HG03066 (cell line): ENCODE measurements at regions not wholly inside any gene's neighbourhood (a gene's known extent, or its start where the extent isn't known, plus 50 kb on each side); places are given as distances from the start of the nearest gene placed in this dataset.
"Not testable (repeated sequence)": the region's sequence is repeated elsewhere in the genome, so short reads cannot be mapped to it uniquely, and the experiment has no call there.

Source experiments
- ATAC-seq: cut with Tn5 transposase; IDR thresholded peaks from one replicate; pipeline ENCODE4 v1.9.1; 2021; ENCODE audit warnings: low read depth; ENCODE audit not compliant: unreplicated experiment

DNA sequence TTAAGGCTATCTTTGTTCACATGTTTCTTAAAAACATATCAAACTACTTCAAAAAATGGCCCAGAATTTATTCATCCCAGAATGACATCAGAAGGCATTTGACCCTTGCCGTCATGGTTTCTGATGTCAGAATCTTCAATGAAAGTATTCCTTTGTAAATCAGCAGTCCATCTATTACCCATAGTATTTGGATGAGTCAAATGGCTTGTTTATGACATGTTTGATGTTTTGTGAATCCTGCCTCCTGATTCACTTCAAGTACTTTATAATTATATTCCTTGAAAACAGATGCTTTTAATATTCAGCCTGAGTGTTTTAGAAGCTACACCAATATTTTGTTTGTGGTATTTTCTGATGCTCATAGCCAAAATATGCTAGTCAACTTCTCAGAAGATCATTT, 200.8 kb upstream of the MEF2C start:
- no peak for ATAC-seq

DNA sequence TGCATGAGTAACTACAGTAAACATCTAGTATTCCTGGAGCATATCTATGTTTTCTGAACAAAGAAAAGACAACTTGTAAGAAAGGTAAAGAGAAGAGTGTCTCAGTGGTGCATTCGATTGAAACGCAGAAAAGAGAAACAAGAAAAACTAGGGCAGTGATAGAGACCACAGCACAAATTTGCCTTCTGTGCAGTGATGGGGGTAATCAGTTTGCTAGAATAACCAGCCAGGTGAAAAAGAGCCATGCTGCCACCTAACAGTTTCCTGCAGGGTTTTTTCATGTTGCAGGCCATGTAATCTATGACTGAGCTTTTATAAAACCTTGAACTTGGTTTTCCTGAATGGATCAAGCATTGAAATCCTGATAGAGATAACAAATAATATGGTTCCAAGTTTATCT, 198.4 kb upstream of the MEF2C start:
- ATAC-seq, result peak; percentile 77

DNA sequence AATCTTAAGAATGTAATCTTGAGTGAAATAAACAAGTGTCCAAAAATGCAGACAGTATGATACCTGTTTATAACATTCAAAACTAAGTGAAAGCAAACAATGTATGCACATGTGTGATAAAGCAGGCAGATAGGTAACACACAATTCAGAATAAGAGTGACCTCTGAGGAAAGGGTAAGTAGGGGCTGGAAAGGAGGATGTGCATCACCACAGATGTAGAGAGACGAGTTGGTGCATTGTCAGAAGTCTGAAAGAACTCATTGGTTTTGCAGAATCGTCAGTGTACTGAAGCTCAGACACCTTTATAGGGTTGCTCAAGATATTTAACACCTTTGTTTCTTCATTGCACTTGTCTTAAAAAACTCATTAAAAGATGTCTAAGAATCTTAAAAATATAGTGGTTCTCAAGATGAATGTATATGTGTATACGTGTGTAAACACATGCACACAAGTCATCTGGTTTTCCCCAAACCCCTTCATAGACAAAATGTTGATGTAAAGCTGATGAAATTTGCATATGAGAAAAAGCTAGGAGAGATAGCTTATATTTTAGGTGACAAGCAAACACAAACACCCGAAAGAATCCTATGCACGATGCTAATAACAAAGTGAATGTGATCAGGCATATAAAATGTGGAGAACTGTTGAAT, 197.6 kb upstream of the MEF2C start:
- ATAC-seq, result no peak

DNA sequence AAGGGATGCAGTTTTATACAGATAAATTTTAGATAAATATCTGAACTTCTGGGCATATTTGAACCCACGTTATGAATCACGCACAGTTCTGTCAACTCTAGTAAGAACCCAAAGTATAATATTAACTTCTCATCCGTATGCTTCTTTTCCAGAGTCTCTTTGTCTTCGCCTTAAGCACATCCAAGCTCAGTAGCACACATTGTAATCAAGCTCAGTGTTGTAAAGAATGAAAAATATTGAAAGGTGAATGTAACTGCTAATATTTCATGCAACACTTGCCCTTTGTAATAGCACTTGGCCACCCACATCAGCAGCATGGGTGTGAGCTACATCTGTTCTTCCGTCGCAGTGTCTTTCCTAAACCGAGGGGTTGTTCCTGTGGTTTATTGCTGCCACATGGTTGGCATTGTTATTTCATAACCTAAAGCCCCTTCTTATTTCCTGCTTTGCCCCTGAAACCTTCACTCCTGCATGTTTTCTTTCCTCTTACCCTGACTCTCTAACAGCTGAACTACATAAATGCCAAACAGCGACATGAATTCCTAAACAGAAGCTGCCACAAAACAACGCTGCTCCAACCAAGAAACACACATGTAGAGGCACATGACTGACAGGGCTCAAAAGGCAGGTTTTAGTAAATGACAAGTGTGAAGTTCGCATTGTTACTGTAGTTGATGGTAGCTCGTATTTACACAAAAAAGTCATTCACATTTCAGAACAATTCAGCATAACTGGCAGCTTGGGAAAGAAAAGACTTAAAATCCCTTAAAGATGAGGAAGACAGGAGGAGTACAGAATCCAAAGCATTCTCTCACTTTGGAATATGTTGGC, 190.1 kb upstream of the MEF2C start:
- no peak for ATAC-seq

DNA sequence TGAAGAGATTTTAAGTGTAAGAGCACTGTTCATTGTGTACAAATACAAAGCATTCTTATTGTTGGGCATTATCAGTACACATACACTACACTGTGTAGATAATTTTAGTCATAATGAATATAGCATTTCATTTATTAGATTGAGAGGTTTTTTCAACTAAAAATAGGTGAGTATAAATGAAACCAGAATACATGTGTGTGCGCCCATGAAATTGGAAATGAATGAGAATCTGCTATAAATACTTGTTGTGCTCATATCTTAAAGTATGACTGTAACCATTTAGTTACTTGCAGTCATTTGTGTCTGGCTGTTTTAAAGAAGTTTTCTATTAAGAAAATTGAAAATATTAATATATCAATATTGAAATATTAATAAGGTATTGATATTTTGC, 189.0 kb upstream of the MEF2C start:
- peak; percentile 48 for ATAC-seq

DNA sequence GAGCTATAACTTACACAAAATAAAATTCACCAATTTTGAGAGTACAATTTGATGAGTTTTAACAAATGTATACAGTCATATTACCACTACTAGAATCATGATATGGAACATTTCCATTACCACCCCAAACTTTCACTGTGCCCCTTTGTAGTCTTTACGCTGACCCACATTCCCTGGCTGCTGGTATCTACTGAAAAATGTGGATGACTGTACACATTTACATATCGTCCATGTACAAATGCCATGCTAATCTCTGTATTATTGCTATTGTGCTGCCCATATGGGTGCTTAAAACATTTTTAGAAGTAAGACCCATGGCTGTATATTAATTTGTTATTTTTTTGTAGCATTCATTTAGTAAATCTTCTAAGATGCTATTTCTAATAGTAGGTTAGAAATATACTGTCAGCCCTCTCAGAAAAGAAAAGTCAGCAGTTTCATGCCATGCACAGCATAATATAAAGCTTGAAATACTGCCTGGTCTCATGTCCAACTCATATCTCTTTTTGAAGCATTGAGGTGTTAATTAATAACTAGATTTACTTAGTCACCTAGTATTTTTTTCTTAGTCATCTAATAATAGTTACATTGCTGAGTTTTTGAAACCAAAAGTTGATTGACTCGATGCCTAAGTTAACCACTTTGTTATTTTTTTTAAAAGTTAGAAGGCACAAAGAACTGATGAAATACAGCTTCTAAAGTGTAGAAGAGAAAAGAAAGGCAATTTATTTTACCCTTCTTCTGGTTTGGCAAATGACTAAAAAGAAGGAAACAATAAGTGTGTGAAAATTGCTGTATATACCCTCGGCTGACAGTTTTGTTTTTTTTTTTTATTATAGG, 188.3 kb upstream of the MEF2C start:
- peak; percentile 81 for ATAC-seq

DNA sequence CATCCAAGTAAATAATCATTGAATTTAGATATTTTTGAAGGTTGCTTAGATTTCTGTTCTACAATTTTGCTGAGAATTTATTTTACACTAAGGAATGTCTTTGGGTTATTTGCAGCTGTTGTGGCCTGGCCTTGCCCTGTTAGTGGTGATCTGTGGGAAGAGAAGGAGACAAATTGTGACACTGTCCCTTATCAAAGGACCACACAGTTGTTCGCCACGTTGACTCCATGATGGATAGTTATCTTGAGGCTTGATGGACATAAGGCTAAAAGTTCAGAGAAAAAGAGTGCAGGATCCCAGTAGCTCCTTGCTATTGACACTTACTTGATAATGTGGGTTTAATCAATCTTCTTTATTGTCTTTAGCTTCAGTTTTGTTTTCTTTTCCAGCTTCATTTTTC, 186.6 kb upstream of the MEF2C start:
- ATAC-seq, result no peak

DNA sequence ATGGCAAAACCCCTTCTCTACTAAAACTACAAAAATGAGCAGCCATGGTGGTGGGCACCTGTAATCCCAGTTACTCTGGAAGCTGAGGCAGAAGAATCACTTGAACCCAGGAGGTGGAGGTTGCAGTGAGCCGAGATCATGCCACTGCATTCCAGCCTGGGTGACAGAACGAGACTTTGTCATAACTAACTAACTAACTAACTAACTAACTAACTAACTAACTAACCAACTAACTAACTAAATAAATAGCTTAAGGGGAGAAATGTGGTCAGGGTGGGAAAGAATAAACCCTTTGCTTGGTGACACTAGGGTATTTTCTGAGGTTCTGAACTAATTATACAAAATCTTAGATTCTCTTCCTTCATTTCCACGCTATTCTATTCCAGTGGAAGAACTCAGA, 184.4 kb upstream of the MEF2C start:
- ATAC-seq, result no peak

DNA sequence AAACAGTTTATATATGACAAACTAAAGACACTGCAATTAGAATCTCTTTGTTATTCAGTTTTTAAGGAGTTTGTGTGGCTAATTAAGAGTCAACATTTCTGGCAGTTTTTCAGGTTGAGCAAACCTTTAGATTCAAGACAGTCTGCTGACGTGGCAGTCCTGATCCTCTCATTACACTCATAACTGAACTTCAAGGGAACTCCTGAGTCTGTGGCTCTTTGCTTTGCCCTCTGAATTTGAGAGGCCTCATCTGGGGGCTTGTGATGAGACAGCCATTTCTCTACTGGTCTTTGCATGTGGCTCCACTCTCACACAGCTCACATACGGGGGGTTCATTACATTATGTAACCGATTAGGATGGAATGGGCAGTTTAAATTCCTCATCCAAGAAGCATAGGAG, 182.9 kb upstream of the MEF2C start:
- ATAC-seq, result no peak

DNA sequence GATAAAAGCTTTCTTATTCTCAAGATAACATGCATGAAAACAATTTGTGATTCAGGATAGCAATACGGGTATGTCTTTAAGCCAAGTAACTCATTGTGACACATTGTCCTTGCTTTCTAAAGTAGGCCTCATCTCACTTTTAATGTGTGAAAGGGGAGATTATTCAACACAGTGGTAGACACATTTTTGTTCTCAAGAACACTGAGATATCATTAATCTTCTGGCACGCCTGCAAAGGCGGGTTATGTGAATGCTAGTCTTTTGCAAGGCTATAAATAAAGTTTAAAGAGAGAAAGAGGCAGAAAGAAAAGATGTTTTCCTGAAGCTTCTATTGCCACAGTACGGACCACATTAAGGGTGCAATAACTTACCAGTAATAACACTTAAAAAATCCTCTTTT, 181.8 kb upstream of the MEF2C start:
- no peak for ATAC-seq

DNA sequence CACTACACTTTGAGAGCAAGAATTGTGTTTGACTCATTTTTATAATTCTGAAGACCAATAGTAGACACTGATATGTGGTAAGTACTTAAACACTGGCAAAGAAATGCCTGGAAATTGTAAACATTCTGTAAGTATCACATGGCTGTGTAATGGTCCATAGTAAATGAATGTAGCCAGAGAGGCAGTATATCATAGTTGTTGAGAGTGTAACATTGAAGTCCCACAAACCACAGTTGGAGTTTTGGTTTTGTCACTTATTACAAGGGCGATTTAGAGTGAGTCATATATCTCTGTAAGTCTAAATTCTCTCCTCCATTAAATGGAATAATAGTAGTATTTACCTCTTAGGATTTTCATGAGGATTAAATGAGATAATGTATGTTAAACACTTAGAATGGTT, 181.1 kb upstream of the MEF2C start:
- ATAC-seq, result peak; percentile 62

DNA sequence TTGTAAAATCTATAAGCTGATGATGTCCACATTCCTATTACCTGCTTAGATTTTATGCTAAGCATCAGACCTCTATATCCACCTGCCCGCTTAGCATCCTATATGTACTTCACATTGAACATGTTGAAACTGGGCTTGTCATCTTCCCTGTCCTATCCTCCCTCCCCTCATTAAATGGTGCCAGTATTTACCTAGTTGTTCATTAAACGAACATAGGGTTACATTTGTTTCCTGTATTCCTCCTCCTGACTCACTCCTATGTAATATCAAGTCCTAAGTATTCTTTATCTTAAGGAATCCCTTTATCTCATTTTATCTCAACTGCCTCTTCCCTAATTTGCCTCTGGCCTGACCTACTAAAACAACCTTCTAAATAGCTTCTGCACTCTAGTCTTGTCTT, 177.8 kb upstream of the MEF2C start:
- ATAC-seq, result no peak

DNA sequence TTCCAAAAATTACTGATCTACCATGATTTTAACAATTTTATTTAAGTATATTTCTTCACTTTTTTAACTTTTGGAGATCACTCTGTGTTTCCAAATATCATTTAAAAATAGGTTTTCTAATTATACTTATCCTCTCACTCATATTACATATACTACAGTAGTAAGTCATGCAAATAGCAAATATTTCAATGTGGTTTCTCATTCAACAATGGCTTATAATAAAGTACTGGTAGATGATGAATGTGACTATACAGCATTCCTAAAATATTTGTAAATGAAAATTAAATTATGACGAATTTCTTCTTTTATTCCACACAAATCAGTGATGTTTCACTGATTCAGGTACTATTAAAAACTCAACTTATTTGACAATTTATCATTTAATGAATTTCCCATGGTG, 176.3 kb upstream of the MEF2C start:
- ATAC-seq, result no peak

DNA sequence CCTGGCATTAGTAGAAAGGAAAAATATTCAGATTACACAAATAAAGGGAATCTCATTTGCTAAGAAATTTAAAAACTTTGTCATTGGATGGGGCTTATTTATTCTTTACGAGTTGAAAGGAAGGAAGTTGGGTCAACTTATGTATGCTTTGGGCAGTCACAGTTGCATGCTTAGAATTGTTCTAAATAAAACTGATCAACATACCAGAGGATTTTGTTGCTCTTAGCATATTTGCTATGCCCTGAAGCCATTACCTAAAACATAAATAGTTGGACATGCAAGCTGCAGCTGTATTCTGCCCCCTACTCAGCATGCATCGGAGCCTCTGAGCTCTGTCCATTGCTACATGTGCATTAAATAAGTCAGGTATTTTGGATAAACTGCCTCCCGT, 172.7 kb upstream of the MEF2C start:
- no peak for ATAC-seq

DNA sequence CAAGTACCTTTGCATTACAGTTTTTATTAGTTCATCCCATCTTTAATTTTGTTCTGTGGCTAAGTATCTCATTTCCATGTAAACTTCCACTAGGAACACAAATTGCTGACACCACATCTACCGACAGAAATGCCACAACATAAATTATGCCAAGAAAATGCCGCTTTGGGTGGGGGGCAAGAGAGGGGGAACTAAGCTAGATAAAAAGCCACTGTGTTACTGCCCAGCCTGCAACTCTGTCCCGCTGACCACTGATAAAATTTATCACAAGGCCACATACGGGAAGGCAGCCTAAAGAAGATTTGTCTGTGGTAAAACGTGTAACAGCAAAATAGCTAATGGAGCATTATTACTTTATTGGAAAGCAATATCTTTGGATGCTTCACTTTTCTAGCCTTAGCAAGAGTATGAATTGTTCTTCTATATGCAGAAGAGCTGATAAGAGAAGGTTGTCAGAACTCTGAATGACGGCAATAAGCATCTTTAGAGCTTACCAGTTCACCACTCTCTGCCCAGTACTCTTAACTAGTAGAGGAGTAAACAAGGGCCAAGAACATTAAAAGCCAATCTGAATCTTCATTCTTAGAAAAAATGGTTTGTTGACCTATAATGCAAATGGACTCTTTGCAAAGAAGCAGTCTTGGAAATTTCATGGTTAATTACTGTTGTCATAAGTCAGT, 172.2 kb upstream of the MEF2C start:
- ATAC-seq, result no peak

DNA sequence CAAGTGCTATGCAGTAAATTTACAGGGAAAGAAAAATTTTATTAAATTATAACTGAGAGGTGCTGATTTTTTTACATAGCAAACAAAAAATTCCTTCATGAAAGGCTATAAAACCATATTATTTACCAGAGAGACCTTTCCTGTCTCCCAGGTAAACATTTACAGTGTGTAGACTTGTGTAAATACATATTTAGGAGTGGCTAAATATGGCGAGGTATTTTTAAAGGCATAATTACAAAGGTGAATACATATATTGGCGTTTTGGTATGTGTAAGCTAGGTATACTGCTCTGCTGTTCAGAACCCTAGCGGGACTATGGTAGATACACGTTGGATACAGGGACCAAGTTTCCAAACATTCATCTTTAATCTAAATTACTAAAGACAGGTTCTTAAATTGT, 170.6 kb upstream of the MEF2C start:
- ATAC-seq, result no peak

DNA sequence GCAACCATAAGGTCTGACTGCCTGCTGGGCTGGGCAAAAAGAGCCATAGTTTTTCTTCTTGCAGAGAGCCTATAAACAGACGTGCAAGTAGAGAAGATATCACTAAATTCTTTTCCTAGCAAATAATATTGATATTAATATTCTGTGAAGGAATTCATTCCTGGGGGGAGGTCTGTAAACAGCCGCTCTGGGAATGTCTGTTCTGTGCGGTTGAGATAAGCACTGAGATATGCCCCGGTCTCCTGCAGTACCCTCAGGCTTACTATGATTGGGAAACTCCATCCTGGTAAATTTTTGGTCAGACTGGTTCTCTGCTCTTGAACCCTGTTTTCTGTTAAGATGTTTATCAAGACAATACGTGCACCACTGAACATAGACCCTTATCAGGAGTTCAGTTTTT, 167.1 kb upstream of the MEF2C start:
- not testable (repeated sequence) for ATAC-seq

DNA sequence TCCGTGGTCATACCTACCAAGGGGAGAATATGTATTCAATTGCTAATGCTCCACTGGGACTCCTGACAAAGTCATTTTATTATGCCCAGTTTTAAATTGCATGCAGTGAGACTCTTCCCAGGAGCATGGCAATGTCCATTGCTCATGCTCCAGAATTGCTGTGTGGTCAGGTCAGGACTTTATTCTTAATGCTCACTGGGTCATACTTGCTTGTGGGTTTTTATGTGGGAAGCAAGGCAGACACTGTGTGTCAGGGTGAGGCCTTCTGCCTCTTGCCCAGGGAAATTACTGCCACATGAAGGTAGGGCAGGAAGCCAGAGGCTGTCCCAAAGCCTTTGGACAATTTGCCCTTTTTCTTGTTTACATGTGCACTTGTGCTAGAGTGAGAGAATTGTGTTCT, 164.6 kb upstream of the MEF2C start:
- no peak for ATAC-seq

DNA sequence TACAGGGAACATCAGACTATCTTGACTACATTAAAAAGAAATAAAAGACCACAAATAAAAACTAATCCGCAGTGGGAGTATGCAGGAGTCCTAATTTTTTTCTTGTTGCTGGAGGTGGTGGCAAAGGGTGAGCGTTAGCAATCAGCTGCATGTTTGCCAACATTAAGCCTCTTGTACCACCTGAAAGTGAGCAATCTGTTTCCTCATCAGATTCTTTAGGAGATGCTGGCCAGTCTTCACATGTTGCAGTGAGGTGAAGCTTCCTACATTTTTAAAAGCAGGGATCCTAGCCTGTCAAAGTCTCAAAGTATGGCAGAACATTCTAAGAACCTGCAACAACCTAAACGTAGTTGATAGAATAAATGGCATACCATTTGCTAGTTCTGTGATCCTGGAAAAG, 162.2 kb upstream of the MEF2C start:
- ATAC-seq, result no peak

DNA sequence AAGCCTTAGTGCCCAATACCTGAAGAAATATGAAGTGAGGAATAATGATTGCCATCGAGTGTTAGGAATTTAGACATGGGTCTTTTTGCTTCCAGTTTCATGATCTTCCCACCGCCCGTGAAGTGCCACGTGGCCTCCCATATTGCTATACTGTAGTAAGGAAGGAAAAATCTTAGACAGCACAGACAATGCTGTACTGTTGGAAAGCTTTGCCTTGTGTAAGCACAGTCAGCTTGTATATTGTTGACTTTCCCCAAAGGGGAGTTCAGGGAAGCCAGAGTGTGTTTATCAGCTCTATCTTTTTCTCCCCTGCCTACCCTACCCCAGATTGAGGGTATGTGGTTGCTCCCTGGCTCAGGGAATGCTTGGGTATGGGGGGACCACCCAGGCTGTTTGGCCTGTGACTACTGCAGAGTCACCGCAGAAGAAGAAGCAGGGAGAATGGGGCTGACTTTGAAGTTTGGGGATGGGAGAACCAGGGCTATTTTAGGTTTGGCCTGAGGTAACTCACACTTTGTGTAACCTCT, 161.8 kb upstream of the MEF2C start:
- ATAC-seq, result no peak

DNA sequence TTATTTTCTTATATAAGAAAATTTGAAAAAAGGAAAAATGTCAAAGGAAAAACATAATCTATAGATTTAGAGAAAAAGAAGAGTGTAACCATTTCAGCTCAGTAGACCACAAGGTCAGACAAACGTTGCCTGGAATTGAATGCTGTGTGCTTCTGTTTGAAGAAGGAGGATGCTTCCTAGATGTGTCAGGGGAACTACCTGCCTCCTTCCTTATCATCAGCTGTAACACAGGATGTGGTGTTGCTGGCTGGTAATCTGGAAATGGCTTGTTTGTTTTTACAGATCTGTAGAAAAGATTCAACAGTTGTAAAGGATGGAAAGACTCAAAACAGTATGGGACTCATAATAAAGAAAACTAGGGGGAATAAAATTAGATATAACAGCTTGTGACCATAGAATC, 160.7 kb upstream of the MEF2C start:
- peak; percentile 80 for ATAC-seq
